ENCODE measurements at regions not wholly inside any gene's neighbourhood (a gene's known extent, or its start where the extent isn't known, plus 50 kb on each side); places are given as distances from the start of the nearest gene placed in this dataset.

- Histone ChIP-seq H3K27me3 (ENCODE audit: insufficient read depth, low read length) (no peaks in the 10 kb centered on the region), H3K4me1 (ENCODE audit: insufficient read depth, low read length) (no peaks in the 10 kb centered on the region), H3K9me3 (ENCODE audit: low read length) (no peaks in the 10 kb centered on the region), H3K4me3 (ENCODE audit: low read length) (no peak overlapping the region), H3K36me3 (ENCODE audit: insufficient read depth, low read length) (no peaks in the 10 kb centered on the region), H2AFZ (ENCODE audit: low read depth, low read length) (no peak overlapping the region)
Observed at GRCh38 chr10:128664729-128665128, 538.5 kb upstream of the MKI67 start.

- Histone ChIP-seq H3K9me3 (ENCODE audit: low read length) (no peaks in the 10 kb centered on the region), H3K4me1 (ENCODE audit: insufficient read depth, low read length) (no peaks in the 10 kb centered on the region), H3K27me3 (ENCODE audit: insufficient read depth, low read length) (no peaks in the 10 kb centered on the region), H3K4me3 (ENCODE audit: low read length) (no peak overlapping the region), H2AFZ (ENCODE audit: low read depth, low read length) (no peak overlapping the region), H3K36me3 (ENCODE audit: insufficient read depth, low read length) (no peaks in the 10 kb centered on the region)
Observed at GRCh38 chr10:128675405-128675804, 549.2 kb upstream of the MKI67 start.

GRCh38 chr10:128680116-128680515 is 553.9 kb upstream of the MKI67 start:
- Histone ChIP-seq H3K4me3 (ENCODE audit: low read length) (no peak overlapping the region), H3K4me1 (ENCODE audit: insufficient read depth, low read length) (no peaks in the 10 kb centered on the region), H3K27me3 (ENCODE audit: insufficient read depth, low read length) (no peaks in the 10 kb centered on the region), H3K36me3 (ENCODE audit: insufficient read depth, low read length) (no peaks in the 10 kb centered on the region), H3K9me3 (ENCODE audit: low read length) (no peaks in the 10 kb centered on the region), H2AFZ (ENCODE audit: low read depth, low read length) (no peak overlapping the region)

- no peak overlapping the region for H2AFZ ChIP-seq (ENCODE audit: low read depth, low read length)
- H3K4me1 ChIP-seq (ENCODE audit: insufficient read depth, low read length) = no peaks in the 10 kb centered on the region
- H3K9me3 ChIP-seq (ENCODE audit: low read length) = no peaks in the 10 kb centered on the region
- H3K4me3 ChIP-seq (ENCODE audit: low read length) = no peak overlapping the region
- H3K36me3 ChIP-seq (ENCODE audit: insufficient read depth, low read length) = no peaks in the 10 kb centered on the region
- no peaks in the 10 kb centered on the region for H3K27me3 ChIP-seq (ENCODE audit: insufficient read depth, low read length)
Observed at GRCh38 chr10:128684215-128684614, 558.0 kb upstream of the MKI67 start.

- H3K4me3 ChIP-seq (ENCODE audit: low read length) = no peak overlapping the region
- H3K4me1 ChIP-seq (ENCODE audit: insufficient read depth, low read length) = no peaks in the 10 kb centered on the region
- H3K27me3 ChIP-seq (ENCODE audit: insufficient read depth, low read length) = no peaks in the 10 kb centered on the region
- no peaks in the 10 kb centered on the region for H3K9me3 ChIP-seq (ENCODE audit: low read length)
- H3K36me3 ChIP-seq (ENCODE audit: insufficient read depth, low read length) = no peaks in the 10 kb centered on the region
- no peak overlapping the region for H2AFZ ChIP-seq (ENCODE audit: low read depth, low read length)
Observed at GRCh38 chr10:128686630-128687278, 560.5 kb upstream of the MKI67 start.

GRCh38 chr10:128687408-128687807 is 561.2 kb upstream of the MKI67 start:
- no peak overlapping the region for H2AFZ ChIP-seq (ENCODE audit: low read depth, low read length)
- H3K36me3 ChIP-seq (ENCODE audit: insufficient read depth, low read length) = no peaks in the 10 kb centered on the region
- H3K4me1 ChIP-seq (ENCODE audit: insufficient read depth, low read length) = no peaks in the 10 kb centered on the region
- H3K27me3 ChIP-seq (ENCODE audit: insufficient read depth, low read length) = no peaks in the 10 kb centered on the region
- H3K9me3 ChIP-seq (ENCODE audit: low read length) = no peaks in the 10 kb centered on the region
- H3K4me3 ChIP-seq (ENCODE audit: low read length) = no peak overlapping the region

- no peaks in the 10 kb centered on the region for H3K4me1 ChIP-seq (ENCODE audit: insufficient read depth, low read length)
- no peaks in the 10 kb centered on the region for H3K27me3 ChIP-seq (ENCODE audit: insufficient read depth, low read length)
- no peak overlapping the region for H3K4me3 ChIP-seq (ENCODE audit: low read length)
- H3K9me3 ChIP-seq (ENCODE audit: low read length) = no peaks in the 10 kb centered on the region
- H2AFZ ChIP-seq (ENCODE audit: low read depth, low read length) = no peak overlapping the region
- H3K36me3 ChIP-seq (ENCODE audit: insufficient read depth, low read length) = no peaks in the 10 kb centered on the region
Observed at GRCh38 chr10:128687927-128688549, 561.8 kb upstream of the MKI67 start.

- no peaks in the 10 kb centered on the region for H3K4me1 ChIP-seq (ENCODE audit: insufficient read depth, low read length)
- no peaks in the 10 kb centered on the region for H3K9me3 ChIP-seq (ENCODE audit: low read length)
- H3K27me3 ChIP-seq (ENCODE audit: insufficient read depth, low read length) = no peaks in the 10 kb centered on the region
- no peaks in the 10 kb centered on the region for H3K36me3 ChIP-seq (ENCODE audit: insufficient read depth, low read length)
- H2AFZ ChIP-seq (ENCODE audit: low read depth, low read length) = no peak overlapping the region
- no peak overlapping the region for H3K4me3 ChIP-seq (ENCODE audit: low read length)
Observed at GRCh38 chr10:128689667-128690066, 563.4 kb upstream of the MKI67 start.

GRCh38 chr10:128693493-128694131 is 567.4 kb upstream of the MKI67 start:
- Histone ChIP-seq H3K4me1 (ENCODE audit: insufficient read depth, low read length) (no peaks in the 10 kb centered on the region), H2AFZ (ENCODE audit: low read depth, low read length) (no peak overlapping the region), H3K9me3 (ENCODE audit: low read length) (no peaks in the 10 kb centered on the region), H3K4me3 (ENCODE audit: low read length) (no peak overlapping the region), H3K36me3 (ENCODE audit: insufficient read depth, low read length) (no peaks in the 10 kb centered on the region), H3K27me3 (ENCODE audit: insufficient read depth, low read length) (peaks cover 2% of the 10 kb centered on the region)

GRCh38 chr10:128694168-128694850 is 568.1 kb upstream of the MKI67 start:
- H2AFZ ChIP-seq (ENCODE audit: low read depth, low read length) = no peak overlapping the region
- H3K27me3 ChIP-seq (ENCODE audit: insufficient read depth, low read length) = peaks cover 2% of the 10 kb centered on the region
- H3K9me3 ChIP-seq (ENCODE audit: low read length) = no peaks in the 10 kb centered on the region
- no peaks in the 10 kb centered on the region for H3K36me3 ChIP-seq (ENCODE audit: insufficient read depth, low read length)
- H3K4me3 ChIP-seq (ENCODE audit: low read length) = no peak overlapping the region
- H3K4me1 ChIP-seq (ENCODE audit: insufficient read depth, low read length) = no peaks in the 10 kb centered on the region

- H3K4me1 ChIP-seq (ENCODE audit: insufficient read depth, low read length) = no peaks in the 10 kb centered on the region
- H3K36me3 ChIP-seq (ENCODE audit: insufficient read depth, low read length) = no peaks in the 10 kb centered on the region
- no peak overlapping the region for H2AFZ ChIP-seq (ENCODE audit: low read depth, low read length)
- no peak overlapping the region for H3K4me3 ChIP-seq (ENCODE audit: low read length)
- H3K27me3 ChIP-seq (ENCODE audit: insufficient read depth, low read length) = peaks cover 2% of the 10 kb centered on the region
- no peaks in the 10 kb centered on the region for H3K9me3 ChIP-seq (ENCODE audit: low read length)
Observed at GRCh38 chr10:128694851-128695725, 568.9 kb upstream of the MKI67 start.

- Histone ChIP-seq H2AFZ (ENCODE audit: low read depth, low read length) (no peak overlapping the region), H3K4me3 (ENCODE audit: low read length) (no peak overlapping the region), H3K9me3 (ENCODE audit: low read length) (no peaks in the 10 kb centered on the region), H3K27me3 (ENCODE audit: insufficient read depth, low read length) (peaks cover 2% of the 10 kb centered on the region), H3K36me3 (ENCODE audit: insufficient read depth, low read length) (no peaks in the 10 kb centered on the region), H3K4me1 (ENCODE audit: insufficient read depth, low read length) (no peaks in the 10 kb centered on the region)
Observed at GRCh38 chr10:128695931-128696330, 569.7 kb upstream of the MKI67 start.
